ENCODE measurements at regions not wholly inside any gene's neighbourhood (a gene's known extent, or its start where the extent isn't known, plus 50 kb on each side); places are given as distances from the start of the nearest gene placed in this dataset.

GRCh38 chr16:51085271-51085670, 65.8 kb downstream of the SALL1 start:
- Mint-ChIP-seq H3K4me1 (peaks cover 6% of the 10 kb centered on the region), H3K4me3 (no peak overlapping the region), H3K9me3 (no peaks in the 10 kb centered on the region), H3K27ac (ENCODE audit: unreplicated experiment) (no peak overlapping the region), H3K36me3 (ENCODE audit: low read depth) (no peaks in the 10 kb centered on the region), H3K27me3 (ENCODE audit: low read depth) (no peaks in the 10 kb centered on the region)
- TF ChIP-seq, protein P1, sequence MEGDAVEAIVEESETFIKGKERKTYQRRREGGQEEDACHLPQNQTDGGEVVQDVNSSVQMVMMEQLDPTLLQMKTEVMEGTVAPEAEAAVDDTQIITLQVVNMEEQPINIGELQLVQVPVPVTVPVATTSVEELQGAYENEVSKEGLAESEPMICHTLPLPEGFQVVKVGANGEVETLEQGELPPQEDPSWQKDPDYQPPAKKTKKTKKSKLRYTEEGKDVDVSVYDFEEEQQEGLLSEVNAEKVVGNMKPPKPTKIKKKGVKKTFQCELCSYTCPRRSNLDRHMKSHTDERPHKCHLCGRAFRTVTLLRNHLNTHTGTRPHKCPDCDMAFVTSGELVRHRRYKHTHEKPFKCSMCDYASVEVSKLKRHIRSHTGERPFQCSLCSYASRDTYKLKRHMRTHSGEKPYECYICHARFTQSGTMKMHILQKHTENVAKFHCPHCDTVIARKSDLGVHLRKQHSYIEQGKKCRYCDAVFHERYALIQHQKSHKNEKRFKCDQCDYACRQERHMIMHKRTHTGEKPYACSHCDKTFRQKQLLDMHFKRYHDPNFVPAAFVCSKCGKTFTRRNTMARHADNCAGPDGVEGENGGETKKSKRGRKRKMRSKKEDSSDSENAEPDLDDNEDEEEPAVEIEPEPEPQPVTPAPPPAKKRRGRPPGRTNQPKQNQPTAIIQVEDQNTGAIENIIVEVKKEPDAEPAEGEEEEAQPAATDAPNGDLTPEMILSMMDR (conservative IDR thresholded peaks at IDR 0.05): no peak
- DNase-seq (ENCODE audit: low read depth, low spot score): no peak

DNA sequence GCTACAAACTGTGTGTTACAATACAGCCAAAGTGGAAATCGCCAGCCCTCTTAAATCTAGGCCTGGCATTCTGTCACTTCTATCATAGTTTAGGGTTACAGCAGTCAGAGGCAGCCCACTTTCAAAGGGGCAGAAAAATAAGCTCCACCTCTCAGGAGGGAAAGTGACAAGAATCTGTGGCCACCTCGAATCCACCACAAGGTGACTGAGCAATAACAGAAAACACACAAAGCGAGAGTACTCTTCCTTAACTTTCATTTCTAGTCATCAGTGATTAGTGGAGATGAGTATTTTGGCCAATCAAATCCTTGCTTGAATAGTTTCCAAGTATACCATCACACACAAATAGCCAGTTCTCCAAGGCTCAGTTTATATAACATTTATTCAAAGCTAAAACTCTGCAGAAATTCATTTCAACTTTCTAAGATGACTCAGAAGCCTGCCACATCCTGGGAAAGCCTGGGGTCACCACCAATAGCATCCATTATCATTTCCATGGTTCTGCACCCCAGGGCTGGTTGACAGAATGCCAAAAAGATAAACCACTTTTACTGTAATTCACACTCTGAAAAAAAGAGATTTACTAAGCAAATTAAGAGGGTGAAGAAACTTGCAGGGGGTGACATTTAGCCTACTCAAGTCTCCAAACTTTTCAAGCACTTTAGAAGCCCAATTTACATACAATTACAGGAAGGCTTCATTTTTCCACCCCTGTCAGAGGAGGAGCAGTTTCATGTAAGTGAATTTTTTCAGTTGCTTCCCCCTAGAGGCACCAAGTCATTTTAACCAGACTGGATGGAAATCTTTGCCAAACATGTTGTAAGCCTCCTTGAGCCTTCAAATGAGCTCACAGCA, 66.8 kb downstream of the SALL1 start:
- peaks cover 4% of the 10 kb centered on the region for H3K4me1 Mint-ChIP-seq
- H3K36me3 Mint-ChIP-seq (ENCODE audit: low read depth): no peaks in the 10 kb centered on the region
- no peak for DNase-seq (ENCODE audit: low read depth, low spot score)
- H3K4me3 Mint-ChIP-seq: no peak overlapping the region
- no peaks in the 10 kb centered on the region for H3K9me3 Mint-ChIP-seq
- H3K27ac Mint-ChIP-seq (ENCODE audit: unreplicated experiment): no peak overlapping the region
- H3K27me3 Mint-ChIP-seq (ENCODE audit: low read depth): no peaks in the 10 kb centered on the region
- TF ChIP-seq, protein P1 (conservative IDR thresholded peaks at IDR 0.05): no peak

DNA sequence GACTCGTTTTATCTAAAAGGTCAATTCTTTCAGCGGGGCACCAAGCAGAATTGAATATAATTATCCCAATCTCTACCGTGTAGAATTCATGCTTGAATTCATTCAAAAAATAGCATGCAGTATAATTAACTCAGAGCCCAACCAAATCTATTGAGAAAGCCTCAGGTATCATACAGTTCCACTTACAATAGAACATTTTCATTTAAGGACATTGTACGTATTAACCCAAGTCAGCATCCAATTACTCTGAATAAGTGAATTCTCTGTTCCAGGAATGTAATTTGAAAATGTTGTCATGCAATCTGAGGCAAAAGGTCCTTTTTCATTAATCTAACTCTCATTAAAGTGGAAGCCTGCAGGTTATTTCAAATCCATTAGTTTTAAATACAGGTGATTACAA, 78.5 kb downstream of the SALL1 start:
- H3K36me3 Mint-ChIP-seq (ENCODE audit: low read depth): no peaks in the 10 kb centered on the region
- peaks cover 19% of the 10 kb centered on the region for H3K4me1 Mint-ChIP-seq
- no peak overlapping the region for H3K4me3 Mint-ChIP-seq
- H3K27me3 Mint-ChIP-seq (ENCODE audit: low read depth): no peaks in the 10 kb centered on the region
- H3K27ac Mint-ChIP-seq (ENCODE audit: unreplicated experiment): no peak overlapping the region
- peaks cover 3% of the 10 kb centered on the region for H3K9me3 Mint-ChIP-seq
- TF ChIP-seq, protein P1 (conservative IDR thresholded peaks at IDR 0.05): no peak
- no peak for DNase-seq (ENCODE audit: low read depth, low spot score)

DNA sequence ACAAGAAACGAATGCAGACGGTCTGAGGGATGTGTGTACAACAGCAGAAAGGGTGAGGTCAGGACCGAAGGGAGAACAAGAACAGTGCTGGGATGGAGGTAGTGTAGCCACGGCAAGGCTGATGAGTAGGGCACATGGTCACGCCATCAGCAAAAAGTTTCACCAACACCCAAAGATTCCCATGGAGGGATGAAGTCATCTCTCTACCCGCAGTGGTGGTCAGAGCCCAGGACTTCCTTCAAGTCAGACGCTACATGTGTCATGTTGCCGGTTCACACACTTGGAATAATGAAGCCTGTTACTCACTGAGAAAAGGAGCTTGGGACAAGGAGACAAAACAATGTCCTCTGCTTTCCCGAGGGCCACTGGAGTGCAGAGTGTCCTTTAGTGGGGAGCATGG, 79.7 kb downstream of the SALL1 start:
- Mint-ChIP-seq H3K9me3 (no peaks in the 10 kb centered on the region), H3K4me1 (peaks cover 19% of the 10 kb centered on the region), H3K36me3 (ENCODE audit: low read depth) (no peaks in the 10 kb centered on the region), H3K27ac (ENCODE audit: unreplicated experiment) (no peak overlapping the region), H3K4me3 (no peak overlapping the region), H3K27me3 (ENCODE audit: low read depth) (no peaks in the 10 kb centered on the region)
- DNase-seq (ENCODE audit: low read depth, low spot score): no peak
- TF ChIP-seq, protein P1 (conservative IDR thresholded peaks at IDR 0.05): no peak

- H3K4me1 Mint-ChIP-seq: peaks cover 14% of the 10 kb centered on the region
- H3K4me3 Mint-ChIP-seq: no peak overlapping the region
- no peaks in the 10 kb centered on the region for H3K36me3 Mint-ChIP-seq (ENCODE audit: low read depth)
- TF ChIP-seq, protein P1 (conservative IDR thresholded peaks at IDR 0.05): no peak
- H3K9me3 Mint-ChIP-seq: no peaks in the 10 kb centered on the region
- DNase-seq (ENCODE audit: low read depth, low spot score): no peak
- H3K27me3 Mint-ChIP-seq (ENCODE audit: low read depth): no peaks in the 10 kb centered on the region
- no peak overlapping the region for H3K27ac Mint-ChIP-seq (ENCODE audit: unreplicated experiment)
Observed at GRCh38 chr16:51067352-51067751, 83.7 kb downstream of the SALL1 start.

Data from neural crest cell (in vitro differentiated cells).